ENCODE measurements at regions not wholly inside any gene's neighbourhood (a gene's known extent, or its start where the extent isn't known, plus 50 kb on each side); places are given as distances from the start of the nearest gene placed in this dataset.

DNA sequence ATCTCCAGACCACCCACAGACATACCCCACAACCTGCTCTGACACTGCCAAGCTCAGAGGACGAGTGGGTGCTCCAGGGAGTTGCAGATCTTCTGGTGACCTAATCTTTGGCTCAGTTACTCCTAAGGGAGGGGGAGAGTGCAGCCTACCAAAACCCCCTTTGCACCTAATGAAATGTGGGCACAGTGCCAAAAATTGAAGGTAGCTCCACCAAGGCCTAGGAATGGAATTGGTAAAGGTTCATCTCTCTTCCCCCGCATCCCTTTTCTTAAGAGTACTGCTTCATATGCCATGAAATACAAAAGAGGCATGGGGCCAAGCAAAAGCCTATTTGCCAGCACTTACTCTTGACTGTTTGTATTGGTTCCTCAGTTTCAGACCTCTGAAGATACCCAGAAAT, 491.0 kb downstream of the NAF1 start:
- TF ChIP-seq, protein P1, sequence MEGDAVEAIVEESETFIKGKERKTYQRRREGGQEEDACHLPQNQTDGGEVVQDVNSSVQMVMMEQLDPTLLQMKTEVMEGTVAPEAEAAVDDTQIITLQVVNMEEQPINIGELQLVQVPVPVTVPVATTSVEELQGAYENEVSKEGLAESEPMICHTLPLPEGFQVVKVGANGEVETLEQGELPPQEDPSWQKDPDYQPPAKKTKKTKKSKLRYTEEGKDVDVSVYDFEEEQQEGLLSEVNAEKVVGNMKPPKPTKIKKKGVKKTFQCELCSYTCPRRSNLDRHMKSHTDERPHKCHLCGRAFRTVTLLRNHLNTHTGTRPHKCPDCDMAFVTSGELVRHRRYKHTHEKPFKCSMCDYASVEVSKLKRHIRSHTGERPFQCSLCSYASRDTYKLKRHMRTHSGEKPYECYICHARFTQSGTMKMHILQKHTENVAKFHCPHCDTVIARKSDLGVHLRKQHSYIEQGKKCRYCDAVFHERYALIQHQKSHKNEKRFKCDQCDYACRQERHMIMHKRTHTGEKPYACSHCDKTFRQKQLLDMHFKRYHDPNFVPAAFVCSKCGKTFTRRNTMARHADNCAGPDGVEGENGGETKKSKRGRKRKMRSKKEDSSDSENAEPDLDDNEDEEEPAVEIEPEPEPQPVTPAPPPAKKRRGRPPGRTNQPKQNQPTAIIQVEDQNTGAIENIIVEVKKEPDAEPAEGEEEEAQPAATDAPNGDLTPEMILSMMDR (conservative IDR thresholded peaks at IDR 0.05 in 1 of 2, IDR thresholded peaks at IDR 0.05 in 1 of 2; ENCODE audit: low read depth in 1 of 2, low read length in 2 of 2), result no peak
- TF ChIP-seq EZH2 (IDR thresholded peaks at IDR 0.05; ENCODE audit: low read length, missing control alignments), result no peak
